Activated T-cell treated with anti-CD3 and anti-CD28 coated beads for 1 hour (primary cell): ENCODE measurements at regions not wholly inside any gene's neighbourhood (a gene's known extent, or its start where the extent isn't known, plus 50 kb on each side); places are given as distances from the start of the nearest gene placed in this dataset.

Experiments used
- DNase-seq: peaks from one replicate; pipeline ENCODE4 v3.0.0-alpha.2; 2020; ENCODE audit warnings: low read depth

DNA sequence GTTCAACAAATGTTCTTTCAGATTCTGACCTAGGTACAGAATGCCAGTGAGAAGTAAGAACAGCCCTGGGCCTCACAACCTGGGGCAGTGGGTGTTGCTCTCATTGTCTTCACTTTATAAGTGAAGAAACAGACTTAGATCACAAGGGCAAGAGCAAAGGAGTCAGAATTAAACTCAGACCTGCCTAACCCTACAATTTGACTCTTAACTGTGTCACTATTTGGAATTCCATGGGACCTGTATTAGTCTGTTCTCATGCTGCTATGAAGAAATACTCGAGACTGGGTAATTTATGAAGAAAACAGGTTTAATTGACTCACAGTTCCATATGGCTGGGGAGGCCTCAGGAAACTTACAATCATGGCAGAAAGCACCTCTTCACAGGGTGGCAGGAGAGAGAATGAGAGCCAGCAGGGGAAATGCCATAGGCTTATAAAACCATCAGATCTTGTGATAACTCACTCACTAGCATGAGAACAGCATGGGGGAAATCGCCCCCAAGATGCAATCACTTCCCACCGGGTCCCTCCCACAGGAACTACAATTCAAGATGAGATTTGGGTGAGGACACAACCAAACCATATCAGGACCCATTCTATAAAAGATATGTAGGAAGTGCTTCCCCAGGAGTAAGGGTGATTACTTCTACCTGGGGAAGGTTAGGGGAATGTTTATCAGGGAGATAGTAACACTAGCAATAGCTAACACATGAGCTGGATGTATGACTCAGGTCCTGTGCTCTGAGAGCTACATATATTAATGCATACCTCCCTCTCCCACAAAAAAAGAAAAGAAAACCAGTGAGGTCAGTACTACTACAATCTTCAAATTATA is 270.1 kb downstream of the SOX9 start:
- no peak for DNase-seq

DNA sequence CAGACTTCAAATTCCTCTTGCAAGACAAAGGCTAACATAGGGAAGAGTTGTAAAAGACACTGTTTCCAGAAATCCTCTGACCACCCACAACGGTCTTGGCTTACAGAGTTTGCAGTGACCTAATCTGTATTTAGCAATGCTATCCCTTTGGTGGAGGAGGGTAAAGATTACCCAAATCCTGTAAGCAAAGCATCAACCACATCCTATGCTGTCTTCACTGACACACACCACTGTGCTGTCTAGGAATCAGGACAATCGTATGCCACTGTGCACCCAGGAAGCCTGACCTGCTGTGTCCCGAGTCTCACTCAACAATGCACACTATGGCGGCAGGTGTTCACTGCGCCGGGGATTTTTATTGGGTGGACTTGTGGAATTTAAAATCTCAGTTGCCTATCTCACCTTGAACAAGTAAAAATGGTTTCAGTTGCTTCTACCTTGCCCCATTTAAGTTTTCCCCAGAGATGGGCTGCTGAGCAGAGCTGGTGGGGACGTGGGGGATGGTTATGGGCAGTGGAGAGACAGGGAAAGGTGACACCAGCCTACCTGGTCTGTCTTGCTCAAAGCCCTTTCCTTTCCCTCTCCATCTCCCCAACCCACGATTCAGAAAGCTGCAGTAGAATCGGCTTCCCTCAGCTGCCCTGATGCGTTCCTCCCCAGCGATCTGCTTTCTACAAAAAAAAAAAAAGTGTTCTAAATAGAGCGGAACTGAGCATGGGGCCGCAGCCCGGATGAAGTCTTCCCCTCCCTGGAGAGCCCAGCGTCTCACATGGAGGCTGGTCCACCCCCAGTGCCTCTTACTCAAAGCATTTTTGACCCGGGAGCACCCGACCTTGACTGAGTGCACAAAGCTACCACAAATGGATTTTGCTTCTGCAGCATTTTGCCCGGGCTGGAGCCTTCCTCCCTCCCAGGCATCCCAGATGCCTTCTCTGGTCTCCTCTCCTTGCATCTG is 271.5 kb downstream of the SOX9 start:
- no peak for DNase-seq

DNA sequence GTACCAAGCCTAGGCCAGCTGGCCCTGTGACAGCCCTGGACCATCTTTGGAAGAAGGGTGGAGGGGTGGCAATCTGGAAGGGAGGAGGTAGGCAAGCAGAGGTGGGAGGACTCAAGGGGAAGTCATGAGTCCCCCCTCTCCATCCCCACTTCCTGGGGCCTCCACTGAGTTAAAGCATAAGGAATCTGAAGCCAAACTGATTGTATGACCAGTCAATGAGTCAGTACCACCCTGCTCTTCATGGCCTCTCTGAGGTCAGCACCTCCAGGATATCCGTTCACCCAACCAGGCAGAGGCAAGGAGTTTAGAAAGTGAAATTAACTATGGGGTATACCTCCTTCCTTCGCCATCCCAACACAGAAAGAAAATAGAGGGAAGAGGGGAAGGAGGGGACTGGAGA is 272.7 kb downstream of the SOX9 start:
- DNase-seq: no peak

DNA sequence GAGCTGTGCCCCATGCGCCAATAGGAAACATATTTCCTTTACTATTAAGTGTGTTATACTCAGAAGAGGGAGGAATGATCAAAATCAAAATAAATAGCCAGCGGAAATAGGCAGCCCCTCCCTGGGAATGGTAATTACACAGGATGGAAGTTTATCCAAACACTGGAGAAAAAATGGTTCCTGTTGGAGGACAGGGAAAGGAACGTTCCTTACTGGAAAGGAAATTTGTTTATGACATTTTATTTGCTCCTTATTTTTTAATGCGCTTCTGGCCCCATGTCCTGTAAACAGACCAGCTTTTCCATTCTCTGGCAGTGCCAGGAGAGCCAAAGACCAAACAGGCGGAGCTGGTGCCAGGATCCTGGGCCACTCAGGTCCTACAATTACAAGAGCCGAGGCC is 273.7 kb downstream of the SOX9 start:
- no peak for DNase-seq

DNA sequence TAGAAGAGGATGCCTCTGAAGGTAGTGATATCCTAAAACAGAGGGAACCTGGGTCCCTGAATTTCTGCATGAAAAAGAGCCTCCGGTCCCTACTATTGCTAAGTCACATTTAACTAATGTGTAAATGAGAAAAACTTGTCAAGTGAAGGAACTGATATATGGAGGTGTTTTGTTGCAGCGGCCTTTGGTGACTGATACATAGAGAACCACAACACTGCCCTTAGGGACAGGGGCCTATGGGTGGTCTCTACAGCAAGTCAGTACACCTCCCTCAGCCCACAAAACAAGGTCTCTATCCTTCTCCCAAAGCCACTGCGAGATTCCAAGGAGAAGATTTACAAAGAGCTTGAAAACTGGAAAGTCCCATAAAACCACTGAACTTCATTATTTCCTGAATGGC is 275.3 kb downstream of the SOX9 start:
- DNase-seq: no peak

DNA sequence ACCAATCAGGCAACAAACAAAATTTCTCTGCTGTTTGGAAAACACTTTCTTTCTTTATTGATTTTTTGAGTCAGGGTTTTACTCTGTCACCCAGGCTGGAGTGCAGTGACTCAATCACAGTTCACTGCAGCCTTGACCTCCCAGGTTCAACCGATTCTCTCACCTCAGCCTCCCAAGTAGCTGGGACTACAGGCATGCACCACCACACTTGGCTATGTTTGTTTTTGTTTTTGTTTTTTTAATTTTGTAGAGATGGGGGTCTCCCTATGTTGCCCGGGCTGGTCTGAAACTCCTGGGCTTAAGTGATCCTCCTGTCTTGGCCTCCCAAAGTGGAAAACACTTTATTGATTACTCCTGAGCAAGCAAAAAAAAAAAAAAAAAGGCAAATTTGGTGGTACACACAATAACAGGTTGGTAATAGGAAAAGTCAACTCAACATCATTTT is 276.4 kb downstream of the SOX9 start:
- no peak for DNase-seq

DNA sequence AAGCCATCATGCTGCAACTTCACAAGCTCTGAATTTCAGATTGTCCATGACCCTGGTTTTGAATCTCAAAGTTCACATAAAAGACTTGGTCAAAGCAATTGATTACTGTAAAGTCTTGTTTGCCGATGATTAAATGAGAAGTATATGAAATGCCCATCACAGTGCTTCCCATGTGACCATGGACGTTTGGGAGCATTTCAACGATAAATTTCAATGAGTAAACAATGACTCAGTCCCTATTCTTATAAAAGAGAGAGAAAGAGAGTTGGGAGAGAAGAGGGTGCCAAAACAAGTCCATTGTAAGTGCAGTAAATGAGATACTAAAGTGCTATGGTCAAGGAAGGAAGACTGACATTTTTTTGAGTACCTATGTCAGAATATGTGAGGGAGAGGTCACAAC is 276.9 kb downstream of the SOX9 start:
- no peak for DNase-seq

DNA sequence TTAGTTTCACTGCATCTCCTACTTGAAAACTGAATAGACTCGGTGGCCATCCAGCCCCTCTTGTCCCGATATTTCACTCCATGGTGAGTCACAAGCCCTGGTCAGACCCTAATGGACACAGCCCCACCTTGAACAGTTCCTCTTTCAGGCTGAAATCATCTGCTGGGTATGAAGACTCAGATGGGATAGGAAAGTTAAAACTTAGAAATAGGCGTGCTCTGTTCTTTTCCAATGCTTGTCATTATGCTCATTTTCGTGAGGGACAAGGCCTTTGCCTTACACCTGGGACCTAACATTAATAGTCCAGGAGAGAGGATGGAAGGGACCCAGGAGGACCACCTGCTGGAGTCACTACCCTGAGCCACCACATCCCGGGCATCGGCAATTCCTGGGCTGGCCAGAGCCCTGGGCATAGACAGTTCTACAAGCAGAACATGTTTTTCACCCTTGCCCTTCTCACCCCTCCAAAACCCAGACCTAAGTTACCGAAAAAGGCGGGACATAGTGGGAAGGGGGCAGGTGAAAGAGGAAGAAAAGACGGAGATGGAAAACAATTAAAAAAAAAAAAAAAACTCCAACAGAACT is 278.3 kb downstream of the SOX9 start:
- no peak for DNase-seq

DNA sequence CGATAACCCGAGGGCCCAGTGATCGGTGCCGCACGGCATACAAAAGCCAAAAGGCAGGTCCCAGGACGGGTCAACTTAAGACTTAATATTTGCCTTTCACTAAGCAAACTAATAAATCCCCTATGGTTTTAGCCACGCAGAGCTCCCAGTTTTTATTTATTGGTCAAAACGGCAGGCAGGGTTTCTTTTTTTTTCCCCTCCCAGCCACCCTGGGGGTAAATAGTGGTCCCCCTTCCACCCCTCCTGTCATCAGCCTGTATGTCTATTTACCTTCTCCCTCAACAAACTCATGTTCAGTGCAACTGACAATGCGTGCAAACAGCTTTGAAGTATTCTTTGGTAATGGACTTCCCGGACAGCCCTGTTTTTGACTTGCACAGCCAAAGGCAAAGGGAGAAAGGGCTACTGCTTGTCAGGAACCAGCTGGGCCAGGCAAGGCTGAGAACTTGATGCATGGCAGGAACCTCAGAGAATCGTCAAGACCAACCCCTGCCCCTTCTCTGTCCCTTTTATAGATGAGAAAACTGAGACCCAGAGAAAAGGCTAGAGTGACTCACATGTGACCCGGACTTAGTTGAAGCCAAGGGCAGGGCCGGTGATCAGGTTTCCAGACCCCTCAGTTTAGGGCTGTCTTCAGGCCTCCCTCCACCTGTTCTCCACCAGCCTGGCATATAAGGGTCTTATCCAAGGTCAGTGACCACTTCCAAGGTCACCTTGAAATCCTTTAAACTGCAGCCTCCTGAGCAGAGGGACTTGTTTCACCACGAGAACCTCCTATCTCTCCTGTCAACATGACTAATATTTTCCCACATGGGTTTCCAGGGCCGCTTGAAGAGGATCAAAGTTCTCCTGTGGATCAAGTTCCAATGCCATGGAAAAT is 279.0 kb downstream of the SOX9 start:
- DNase-seq: no peak

DNA sequence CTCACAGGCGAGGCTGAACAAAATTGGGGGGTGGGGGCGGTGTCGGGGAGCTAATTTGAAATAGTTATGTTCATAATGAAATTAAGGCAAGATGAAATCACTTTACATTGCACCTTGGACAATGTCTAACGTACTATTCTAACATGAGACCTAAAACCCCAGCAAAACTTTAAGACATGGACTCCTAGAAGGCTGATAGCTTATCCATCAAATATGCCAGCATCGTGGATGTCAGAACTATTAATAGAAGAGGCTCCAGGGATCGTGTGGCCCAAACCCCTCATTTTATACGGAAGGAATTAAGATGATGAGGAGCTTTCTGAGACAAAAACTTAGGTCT is 279.6 kb downstream of the SOX9 start:
- DNase-seq: no peak

DNA sequence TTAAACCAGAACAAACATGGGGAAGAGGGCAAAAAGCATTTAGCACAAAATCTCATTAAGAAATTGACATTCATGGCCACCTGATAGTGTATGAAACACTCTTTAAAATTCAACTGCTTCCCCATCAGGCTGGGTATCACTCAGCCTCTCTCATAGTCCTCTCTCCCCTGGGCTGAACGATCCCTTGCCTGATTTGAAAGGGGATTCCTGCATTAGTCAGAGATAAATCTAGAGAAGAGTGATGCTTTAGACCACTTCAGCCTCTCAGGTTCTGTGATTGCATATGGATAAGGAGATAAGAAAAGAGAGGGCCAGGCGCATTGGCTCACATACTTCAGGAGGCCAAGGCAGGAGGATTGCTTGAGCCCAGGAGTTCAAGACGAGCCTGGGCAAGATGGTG is 280.0 kb downstream of the SOX9 start:
- no peak for DNase-seq

DNA sequence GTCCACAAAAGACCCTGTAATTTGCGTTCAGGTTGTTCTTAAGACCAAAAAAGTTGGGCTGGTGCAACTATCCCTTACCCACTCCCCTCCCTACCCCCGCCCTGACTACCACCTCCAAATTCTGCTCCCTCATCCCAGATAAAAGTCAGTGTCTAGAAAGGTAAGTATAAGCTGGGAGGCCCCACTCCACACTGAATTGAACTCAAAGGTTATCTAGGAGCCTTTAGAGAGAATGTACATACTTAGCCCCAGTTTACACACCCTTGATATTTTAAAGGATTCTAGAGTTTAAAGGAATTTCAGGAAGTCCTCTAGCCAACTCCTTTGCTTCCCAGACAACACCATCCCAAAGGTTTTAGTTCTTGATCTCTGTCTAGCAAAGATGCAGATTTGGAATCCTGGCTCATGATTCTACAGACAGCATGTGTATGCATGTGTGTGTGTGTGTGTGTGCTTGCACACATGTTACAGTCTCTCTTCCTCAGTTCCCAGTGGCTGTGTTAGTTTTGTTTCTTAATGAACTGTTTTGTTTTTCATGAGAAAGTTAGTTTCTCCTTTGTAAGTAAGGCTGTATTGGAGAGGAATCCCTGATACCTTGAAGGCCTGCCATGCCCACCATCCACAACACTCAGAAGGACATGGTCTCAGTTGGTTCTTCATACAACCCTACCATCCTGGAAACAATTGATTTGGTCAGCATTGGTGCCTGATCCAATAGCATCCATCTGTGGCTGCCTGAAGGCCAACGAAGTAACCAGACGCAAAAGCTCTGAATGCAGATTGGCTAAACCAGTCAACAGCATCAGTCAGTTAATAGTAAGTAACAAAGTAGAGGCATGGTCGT is 281.3 kb downstream of the SOX9 start:
- no peak for DNase-seq

DNA sequence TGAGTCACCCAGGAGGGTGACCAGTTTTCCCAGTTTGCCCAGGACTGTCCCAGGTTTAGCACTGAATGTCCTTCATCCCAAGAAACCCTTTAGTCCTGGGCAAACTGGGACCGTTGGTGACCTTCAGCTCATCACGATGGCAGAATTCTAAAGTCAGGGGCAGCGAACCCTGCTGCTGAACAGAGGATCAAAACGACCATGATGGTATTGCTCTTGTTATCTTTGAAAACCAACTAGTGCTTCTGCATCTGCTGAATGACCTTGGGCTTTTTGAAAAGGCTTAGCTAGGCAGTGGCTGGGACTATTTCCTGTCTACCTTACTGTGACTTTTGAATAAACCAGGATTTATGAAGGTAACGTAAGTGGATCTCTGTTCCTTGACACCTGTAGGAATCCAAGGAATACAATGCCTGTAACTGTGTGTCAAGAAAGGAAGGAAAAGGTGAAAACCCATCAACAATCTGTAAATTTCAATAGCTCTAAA is 281.9 kb downstream of the SOX9 start:
- no peak for DNase-seq

DNA sequence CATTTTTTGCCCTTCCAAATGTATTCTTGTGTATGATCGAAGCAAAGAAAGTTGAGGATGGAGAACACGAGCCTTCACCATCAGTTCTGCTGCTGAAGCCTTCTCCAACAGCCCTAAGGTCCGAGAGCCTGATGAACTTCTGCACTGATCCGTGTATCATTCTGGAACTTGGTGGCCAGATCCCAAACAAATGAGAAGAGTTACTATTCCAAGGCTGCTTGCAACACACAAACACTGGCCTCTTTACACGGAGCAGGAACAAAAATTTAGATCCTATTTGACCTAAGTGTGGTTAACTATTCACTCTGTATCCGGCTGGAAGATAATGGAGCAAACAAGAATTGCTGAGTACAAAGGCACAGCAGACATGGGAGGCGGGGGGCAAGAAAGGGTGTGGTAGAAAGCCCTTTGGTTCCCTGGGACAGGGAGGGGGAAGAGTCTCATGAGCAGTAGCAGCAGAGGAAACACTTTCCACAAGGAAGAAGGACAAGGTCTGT is 282.9 kb downstream of the SOX9 start:
- no peak for DNase-seq

DNA sequence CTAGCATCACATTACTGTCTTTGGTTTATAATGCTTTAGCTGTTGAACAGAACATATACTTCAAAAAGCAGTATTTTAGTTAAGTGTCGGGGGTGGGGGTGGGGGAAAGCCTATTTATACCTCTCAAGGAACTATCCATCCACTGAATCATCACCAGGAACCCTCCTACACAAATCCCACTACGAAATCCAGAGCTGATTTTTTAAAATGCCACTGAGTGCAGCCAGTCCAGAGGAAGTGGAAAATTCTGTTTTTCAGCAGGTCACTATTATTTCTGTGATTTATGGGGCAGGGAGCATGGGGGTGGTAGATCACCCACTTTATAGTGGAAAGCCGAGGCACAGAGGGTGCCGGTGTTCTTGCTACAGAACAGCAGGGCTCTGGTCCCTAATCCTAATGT is 284.1 kb downstream of the SOX9 start:
- DNase-seq: no peak

DNA sequence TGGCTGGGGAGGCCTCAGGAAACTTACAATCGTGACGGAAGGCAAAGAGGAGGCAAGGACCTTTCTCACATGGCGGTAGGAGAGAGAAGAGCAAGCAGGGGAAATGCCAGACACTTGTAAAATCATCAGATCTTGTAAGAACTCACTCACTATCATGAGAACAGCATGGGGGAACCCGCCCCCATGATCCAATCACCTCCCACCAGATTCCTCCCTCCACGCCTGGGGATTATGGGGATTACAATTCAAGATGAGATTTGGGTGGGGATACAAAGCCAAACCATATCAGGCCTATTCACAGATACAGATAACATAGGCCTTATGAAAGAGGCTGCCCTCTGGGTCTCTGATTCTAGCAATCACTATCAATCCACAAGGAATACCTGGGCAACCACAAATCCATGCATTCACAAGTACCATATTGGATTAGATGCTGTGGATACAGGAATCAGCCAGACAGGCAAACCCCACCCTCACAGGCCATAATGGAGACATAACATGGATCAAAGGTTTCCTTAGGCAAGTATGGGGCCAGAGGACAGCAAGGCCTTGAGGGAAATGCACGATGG is 284.9 kb downstream of the SOX9 start:
- DNase-seq: no peak

DNA sequence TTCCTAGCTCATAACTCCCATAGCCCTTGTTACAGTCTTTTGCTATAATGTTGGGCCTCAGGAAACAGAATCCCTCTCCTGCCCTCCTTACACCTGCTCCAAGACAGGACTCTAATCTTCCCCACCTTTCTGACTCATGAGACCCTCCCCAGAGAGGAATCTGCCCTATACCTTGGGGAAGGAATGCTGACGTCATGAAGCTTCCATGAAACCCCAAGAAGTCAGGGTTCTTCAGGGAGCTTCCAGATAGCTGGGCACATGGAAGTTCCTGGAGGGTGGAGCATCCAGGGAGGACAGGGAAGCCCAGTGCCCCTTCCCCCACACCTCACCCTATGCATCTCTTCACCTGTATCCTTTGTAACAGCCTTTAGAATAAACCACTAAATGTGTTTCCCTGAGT is 285.7 kb downstream of the SOX9 start:
- DNase-seq: no peak

DNA sequence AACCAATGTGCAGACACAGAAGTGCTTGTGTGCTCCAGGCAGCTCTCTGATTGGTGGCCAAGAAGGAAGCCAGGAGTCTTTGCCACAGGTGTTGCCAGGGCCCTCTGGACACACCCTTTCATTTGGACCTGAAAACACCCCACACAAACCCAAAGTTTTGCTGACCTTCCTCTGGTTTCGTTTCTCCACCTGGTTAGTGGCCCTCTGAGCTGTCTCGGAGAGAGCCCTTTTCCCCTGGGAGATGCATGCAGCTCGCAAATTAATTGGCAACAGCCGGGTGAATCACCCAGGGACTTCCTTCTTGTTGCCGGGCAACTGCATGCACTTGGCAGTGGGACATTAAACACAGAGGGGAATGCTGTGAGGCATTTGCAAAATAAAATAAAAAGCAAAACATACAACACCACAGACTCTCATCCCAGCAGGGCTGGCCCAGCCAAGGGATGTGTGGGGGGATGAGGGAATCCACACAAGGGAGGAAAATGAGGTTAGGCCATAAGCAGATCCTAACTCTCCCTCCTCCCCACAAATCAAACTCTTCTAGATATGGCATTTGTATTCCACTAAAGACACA is 286.6 kb downstream of the SOX9 start:
- DNase-seq: no peak

DNA sequence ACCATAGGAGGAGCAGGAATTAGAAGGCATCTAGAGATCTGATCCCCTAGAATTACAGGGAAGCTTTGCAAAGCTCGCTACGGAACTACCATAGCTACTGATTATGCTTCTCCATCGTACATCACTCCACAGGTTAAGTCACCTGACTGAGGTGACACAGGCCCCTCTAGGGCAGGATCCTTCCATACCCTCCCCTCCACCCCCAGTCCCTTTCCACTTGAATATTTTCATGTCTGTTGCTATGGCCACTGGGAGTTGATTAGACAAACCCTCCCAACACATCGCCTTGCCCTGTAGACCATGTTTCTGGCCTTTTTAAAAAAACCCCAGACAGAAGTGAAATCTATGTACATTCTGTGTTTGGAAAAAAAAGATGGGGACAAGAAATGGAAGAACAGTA is 287.1 kb downstream of the SOX9 start:
- no peak for DNase-seq

DNA sequence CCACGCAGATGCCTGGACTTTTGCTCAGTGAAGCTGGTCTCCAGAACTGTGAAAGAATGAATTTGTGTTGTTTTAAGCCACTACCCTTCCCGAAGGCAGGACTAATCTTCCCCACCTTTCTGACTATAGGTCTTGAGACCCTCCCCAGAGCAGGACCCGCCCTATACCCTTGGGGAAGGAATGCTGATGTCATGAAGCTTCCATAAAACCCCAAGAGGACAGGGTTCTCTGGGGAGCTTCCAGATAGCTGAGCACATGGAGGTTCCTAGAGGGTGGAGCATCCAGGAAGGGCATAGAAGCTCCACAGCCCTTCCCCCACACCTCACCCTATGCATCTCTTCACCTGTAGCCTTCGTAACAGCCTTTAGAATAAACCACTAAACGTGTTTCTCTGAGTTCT is 287.8 kb downstream of the SOX9 start:
- no peak for DNase-seq
